Neural cell (in vitro differentiated cells): ENCODE measurements at regions not wholly inside any gene's neighbourhood (a gene's known extent, or its start where the extent isn't known, plus 50 kb on each side); places are given as distances from the start of the nearest gene placed in this dataset.

Source experiments
- H2AFZ ChIP-seq: fragments of 200-600, 300-800 bp; sonication (generic), shearing (Covaris generic); 2 replicates; pipeline ENCODE4 v1.6.0; 2014; ENCODE audit warnings: low read depth, mild to moderate bottlenecking, antibody characterized with exemption, low read length, moderate library complexity
- H3F3A ChIP-seq: fragments of 200-600 bp; shearing (Covaris generic); 2 replicates; pipeline ENCODE4 v1.6.1; 2016; ENCODE audit warnings: mild to moderate bottlenecking, moderate library complexity, mixed read lengths, antibody characterized with exemption, low read length; ENCODE audit not compliant: insufficient read depth, poor library complexity, severe bottlenecking
- H3K27ac ChIP-seq: fragments of 200-600, 300-800 bp; sonication (generic), shearing (Covaris generic); 2 replicates; pipeline ENCODE4 v1.5.1; 2014; ENCODE audit warnings: mild to moderate bottlenecking, low read length, moderate library complexity
- H3K27me3 ChIP-seq: fragments of 300-800, 200-600 bp; sonication (generic), shearing (Covaris generic); 2 replicates; pipeline ENCODE4 v1.6.0; 2014; ENCODE audit warnings: mild to moderate bottlenecking, low read depth, low read length, moderate library complexity; ENCODE audit not compliant: insufficient read depth
- H3K36me3 ChIP-seq: fragments of 300-800, 200-600 bp; sonication (generic), shearing (Covaris generic); 2 replicates; pipeline ENCODE4 v1.5.1; 2014; ENCODE audit warnings: mild to moderate bottlenecking, antibody characterized with exemption, low read length, moderate library complexity; ENCODE audit not compliant: insufficient read depth
- H3K4me2 ChIP-seq: fragments of 300-800, 200-600 bp; sonication (generic), shearing (Covaris generic); 2 replicates; pipeline ENCODE4 v1.6.0; 2014; ENCODE audit warnings: mild to moderate bottlenecking, low read length
- H3K4me3 ChIP-seq: fragments of 300-800, 200-600 bp; sonication (generic), shearing (Covaris generic); 2 replicates; pipeline ENCODE4 v1.5.1; 2014; ENCODE audit warnings: mild to moderate bottlenecking, low read length, moderate library complexity
- H3K79me2 ChIP-seq: fragments of 200-600 bp; shearing (Covaris generic); replicated peaks from 2 replicates; pipeline ENCODE4 v1.6.0; 2014; ENCODE audit warnings: mild to moderate bottlenecking, low read length, moderate library complexity; ENCODE audit not compliant: insufficient read depth
- H3K9ac ChIP-seq: fragments of 300-800, 200-600 bp; sonication (generic), shearing (Covaris generic); 2 replicates; pipeline ENCODE4 v1.6.1; 2016; ENCODE audit warnings: mild to moderate bottlenecking, low read length, mixed read lengths
- H3K9me2 ChIP-seq: fragments of 200-600 bp; shearing (Covaris generic); 2 replicates; pipeline ENCODE4 v1.6.1; 2016; ENCODE audit warnings: mild to moderate bottlenecking, low read length, mixed read lengths; ENCODE audit not compliant: insufficient read depth
- H3K9me3 ChIP-seq: fragments of 200-600, 300-800 bp; sonication (generic), shearing (Covaris generic); 2 replicates; pipeline ENCODE4 v1.6.1; 2016; ENCODE audit warnings: mild to moderate bottlenecking, mixed run types, low read length, moderate library complexity, mixed read lengths
- H4K20me1 ChIP-seq: fragments of 200-600 bp; shearing (Covaris generic); 2 replicates; pipeline ENCODE4 v1.6.1; 2016; ENCODE audit warnings: mild to moderate bottlenecking, mixed run types; ENCODE audit not compliant: insufficient read depth
- EP300 ChIP-seq: fragments of 450-650 bp; conservative IDR thresholded peaks from 2 replicates; pipeline ENCODE4 v1.6.1; 2014; ENCODE audit warnings: antibody characterized with exemption, mild to moderate bottlenecking, moderate library complexity; ENCODE audit not compliant: poor library complexity, severe bottlenecking
- EZH2 ChIP-seq: fragments of 200-600, 300-800 bp; shearing (Covaris generic), sonication (generic); IDR thresholded peaks from 2 replicates; pipeline ENCODE4 v1.6.1; 2014; ENCODE audit warnings: antibody characterized with exemption, low read length, borderline replicate concordance, mild to moderate bottlenecking; ENCODE audit not compliant: insufficient read depth, poor library complexity, severe bottlenecking
- MXI1 ChIP-seq: fragments of 450-650 bp; conservative IDR thresholded peaks from 2 replicates; pipeline ENCODE4 v1.6.1; 2014; ENCODE audit warnings: antibody characterized with exemption, mild to moderate bottlenecking; ENCODE audit not compliant: poor library complexity, severe bottlenecking
- POLR2AphosphoS5 ChIP-seq: IDR thresholded peaks from 2 replicates; pipeline ENCODE4 v1.6.1; 2012
- RAD21 ChIP-seq: fragments of 450-650 bp; conservative IDR thresholded peaks from 2 replicates; pipeline ENCODE4 v1.6.1; 2014; ENCODE audit warnings: antibody characterized with exemption, mild to moderate bottlenecking, moderate library complexity
- SMC3 ChIP-seq: fragments of 450-650 bp; conservative IDR thresholded peaks from 2 replicates; pipeline ENCODE4 v1.6.1; 2014; ENCODE audit warnings: antibody characterized with exemption, mild to moderate bottlenecking, moderate library complexity; ENCODE audit not compliant: poor library complexity
- TAF1 ChIP-seq: IDR thresholded peaks from 2 replicates; pipeline ENCODE4 v1.6.1; 2012; ENCODE audit warnings: low read depth
- TF ChIP-seq, protein P1 (sequence below): IDR thresholded peaks from 2 replicates; pipeline ENCODE4 v1.6.1; 2012; ENCODE audit warnings: borderline replicate concordance
- TF ChIP-seq, protein P2 (sequence below): fragments of 450-650 bp; IDR thresholded peaks from 2 replicates; pipeline ENCODE4 v1.5.1; 2014; ENCODE audit warnings: antibody characterized with exemption, mild to moderate bottlenecking, moderate library complexity; ENCODE audit not compliant: poor library complexity, severe bottlenecking

DNA sequence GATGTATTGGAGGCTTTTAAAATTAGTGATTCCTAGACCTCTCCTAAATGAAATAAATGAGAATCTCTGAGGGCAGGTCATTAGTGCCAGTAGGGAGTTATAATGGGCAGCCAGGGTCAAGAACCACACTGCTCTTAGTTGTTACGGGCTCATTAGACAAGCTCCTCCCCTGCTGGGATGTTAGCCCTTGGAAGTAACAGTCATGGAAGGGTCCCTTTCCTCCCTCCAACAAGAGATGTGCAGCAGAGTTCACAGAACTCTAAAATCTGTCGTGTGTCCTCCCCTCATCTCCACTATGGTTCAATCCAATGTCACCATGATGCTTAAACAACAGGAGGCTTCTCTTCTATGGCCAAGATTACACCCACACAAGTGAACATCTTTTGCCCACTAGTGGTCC lies 419.5 kb downstream of the INSC start:
- no peaks in the 10 kb centered on the region for H4K20me1 ChIP-seq
- H2AFZ ChIP-seq, result no peak overlapping the region
- no peaks in the 10 kb centered on the region for H3F3A ChIP-seq
- H3K9me2 ChIP-seq, result no peaks in the 10 kb centered on the region
- H3K36me3 ChIP-seq, result no peaks in the 10 kb centered on the region
- no peaks in the 10 kb centered on the region for H3K27me3 ChIP-seq
- no peaks in the 10 kb centered on the region for H3K9me3 ChIP-seq
- TF ChIP-seq POLR2AphosphoS5, result no peak
- no peak for TF ChIP-seq RAD21
- no peak for TF ChIP-seq SMC3
- TF ChIP-seq TAF1, result no peak
- TF ChIP-seq, protein P1, sequence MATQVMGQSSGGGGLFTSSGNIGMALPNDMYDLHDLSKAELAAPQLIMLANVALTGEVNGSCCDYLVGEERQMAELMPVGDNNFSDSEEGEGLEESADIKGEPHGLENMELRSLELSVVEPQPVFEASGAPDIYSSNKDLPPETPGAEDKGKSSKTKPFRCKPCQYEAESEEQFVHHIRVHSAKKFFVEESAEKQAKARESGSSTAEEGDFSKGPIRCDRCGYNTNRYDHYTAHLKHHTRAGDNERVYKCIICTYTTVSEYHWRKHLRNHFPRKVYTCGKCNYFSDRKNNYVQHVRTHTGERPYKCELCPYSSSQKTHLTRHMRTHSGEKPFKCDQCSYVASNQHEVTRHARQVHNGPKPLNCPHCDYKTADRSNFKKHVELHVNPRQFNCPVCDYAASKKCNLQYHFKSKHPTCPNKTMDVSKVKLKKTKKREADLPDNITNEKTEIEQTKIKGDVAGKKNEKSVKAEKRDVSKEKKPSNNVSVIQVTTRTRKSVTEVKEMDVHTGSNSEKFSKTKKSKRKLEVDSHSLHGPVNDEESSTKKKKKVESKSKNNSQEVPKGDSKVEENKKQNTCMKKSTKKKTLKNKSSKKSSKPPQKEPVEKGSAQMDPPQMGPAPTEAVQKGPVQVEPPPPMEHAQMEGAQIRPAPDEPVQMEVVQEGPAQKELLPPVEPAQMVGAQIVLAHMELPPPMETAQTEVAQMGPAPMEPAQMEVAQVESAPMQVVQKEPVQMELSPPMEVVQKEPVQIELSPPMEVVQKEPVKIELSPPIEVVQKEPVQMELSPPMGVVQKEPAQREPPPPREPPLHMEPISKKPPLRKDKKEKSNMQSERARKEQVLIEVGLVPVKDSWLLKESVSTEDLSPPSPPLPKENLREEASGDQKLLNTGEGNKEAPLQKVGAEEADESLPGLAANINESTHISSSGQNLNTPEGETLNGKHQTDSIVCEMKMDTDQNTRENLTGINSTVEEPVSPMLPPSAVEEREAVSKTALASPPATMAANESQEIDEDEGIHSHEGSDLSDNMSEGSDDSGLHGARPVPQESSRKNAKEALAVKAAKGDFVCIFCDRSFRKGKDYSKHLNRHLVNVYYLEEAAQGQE, result no peak
- no peak for TF ChIP-seq EP300
- TF ChIP-seq EZH2, result no peak
- no peak for TF ChIP-seq MXI1
- TF ChIP-seq, protein P2, sequence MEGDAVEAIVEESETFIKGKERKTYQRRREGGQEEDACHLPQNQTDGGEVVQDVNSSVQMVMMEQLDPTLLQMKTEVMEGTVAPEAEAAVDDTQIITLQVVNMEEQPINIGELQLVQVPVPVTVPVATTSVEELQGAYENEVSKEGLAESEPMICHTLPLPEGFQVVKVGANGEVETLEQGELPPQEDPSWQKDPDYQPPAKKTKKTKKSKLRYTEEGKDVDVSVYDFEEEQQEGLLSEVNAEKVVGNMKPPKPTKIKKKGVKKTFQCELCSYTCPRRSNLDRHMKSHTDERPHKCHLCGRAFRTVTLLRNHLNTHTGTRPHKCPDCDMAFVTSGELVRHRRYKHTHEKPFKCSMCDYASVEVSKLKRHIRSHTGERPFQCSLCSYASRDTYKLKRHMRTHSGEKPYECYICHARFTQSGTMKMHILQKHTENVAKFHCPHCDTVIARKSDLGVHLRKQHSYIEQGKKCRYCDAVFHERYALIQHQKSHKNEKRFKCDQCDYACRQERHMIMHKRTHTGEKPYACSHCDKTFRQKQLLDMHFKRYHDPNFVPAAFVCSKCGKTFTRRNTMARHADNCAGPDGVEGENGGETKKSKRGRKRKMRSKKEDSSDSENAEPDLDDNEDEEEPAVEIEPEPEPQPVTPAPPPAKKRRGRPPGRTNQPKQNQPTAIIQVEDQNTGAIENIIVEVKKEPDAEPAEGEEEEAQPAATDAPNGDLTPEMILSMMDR, result no peak
- no peak overlapping the region for H3K4me3 ChIP-seq
- H3K9ac ChIP-seq, result no peak overlapping the region
- H3K27ac ChIP-seq, result no peak overlapping the region
- no peaks in the 10 kb centered on the region for H3K79me2 ChIP-seq
- H3K4me2 ChIP-seq, result no peak overlapping the region

DNA sequence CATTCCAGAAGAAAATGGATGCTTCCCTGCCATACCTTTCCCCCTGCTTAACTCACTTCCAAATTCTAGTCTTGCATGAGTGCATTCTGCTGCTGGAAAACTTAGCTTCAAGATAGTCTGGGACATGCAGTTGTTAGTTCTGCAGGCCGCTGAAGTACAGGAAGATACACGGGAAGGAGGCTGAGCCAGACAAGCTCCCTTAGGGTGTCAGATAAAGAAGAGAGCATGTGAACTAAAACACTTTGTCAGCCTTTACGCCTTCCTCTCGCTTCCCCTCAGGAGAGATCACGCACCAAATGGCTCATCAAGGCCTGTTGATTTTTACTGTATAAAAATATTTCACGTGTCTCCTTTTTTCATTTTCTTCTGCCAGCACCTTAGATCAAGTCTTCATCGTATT lies 420.7 kb downstream of the INSC start:
- Histone ChIP-seq H3K9ac (no peak overlapping the region), H3K36me3 (no peaks in the 10 kb centered on the region), H3K27ac (no peak overlapping the region), H3K9me2 (no peaks in the 10 kb centered on the region), H3K79me2 (no peaks in the 10 kb centered on the region), H4K20me1 (no peaks in the 10 kb centered on the region), H3K27me3 (no peaks in the 10 kb centered on the region), H2AFZ (no peak overlapping the region), H3K4me2 (no peak overlapping the region), H3K9me3 (no peaks in the 10 kb centered on the region), H3K4me3 (no peak overlapping the region), H3F3A (no peaks in the 10 kb centered on the region)
- TF ChIP-seq, protein P1, result no peak
- TF ChIP-seq MXI1 (no peak), EZH2 (no peak), POLR2AphosphoS5 (no peak), TAF1 (no peak), SMC3 (no peak), RAD21 (no peak)
- TF ChIP-seq, protein P2, result no peak
